Colon (tissue), 2 donors: ENCODE measurements at regions not wholly inside any gene's neighbourhood (a gene's known extent, or its start where the extent isn't known, plus 50 kb on each side); places are given as distances from the start of the nearest gene placed in this dataset.
"Not testable (repeated sequence)": the region's sequence is repeated elsewhere in the genome, so short reads cannot be mapped to it uniquely, and the experiment has no call there.

ENCODE experiments used
- FAIRE-seq: peaks from 2 replicates; lab custom pipeline; 2012; peaks lifted over from hg19 to GRCh38; lab: Jason Lieb, UNC
- donor health status: control.
- donor health status: control.

DNA sequence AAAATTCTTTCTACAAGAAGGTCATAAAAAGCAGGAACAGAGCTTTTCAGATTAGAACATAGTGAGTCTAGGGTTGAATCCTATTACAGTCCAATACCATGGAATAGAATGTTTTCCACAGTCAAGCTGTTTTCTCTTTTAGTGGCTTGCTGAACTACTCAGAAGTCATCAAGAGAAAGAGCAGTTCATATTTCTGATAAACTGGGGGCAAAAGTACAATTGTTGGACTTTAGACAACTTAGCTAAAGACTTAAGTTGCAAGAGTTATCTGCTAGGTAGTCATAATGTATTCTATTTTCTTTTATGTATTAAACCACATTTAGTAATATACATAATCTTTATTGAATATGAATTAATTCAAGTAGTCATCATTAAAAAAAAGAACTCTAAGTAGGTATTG is 233.1 kb upstream of the GRIA1 start:
- no peak for FAIRE-seq

DNA sequence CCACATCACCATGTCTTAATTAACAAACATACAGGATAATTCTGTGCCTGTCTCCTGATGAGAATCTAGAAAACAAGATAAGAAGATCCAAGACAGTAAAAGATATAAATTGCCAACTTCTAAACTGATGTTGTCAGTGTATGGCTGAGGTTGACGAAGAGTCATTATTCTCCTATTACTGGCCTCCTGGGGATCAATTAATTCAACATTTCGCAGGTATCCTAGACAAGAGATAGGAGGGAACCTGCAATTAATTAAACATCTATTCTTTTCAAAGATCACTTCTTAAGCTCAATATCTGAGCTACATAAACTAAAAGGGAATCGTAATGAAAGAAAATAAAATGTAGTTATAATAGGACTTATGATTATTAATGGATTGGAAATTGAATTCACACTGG is 232.0 kb upstream of the GRIA1 start:
- FAIRE-seq = no peak

GRCh38 chr5:153267506-153267905 is 223.0 kb upstream of the GRIA1 start:
- no peak for FAIRE-seq

DNA sequence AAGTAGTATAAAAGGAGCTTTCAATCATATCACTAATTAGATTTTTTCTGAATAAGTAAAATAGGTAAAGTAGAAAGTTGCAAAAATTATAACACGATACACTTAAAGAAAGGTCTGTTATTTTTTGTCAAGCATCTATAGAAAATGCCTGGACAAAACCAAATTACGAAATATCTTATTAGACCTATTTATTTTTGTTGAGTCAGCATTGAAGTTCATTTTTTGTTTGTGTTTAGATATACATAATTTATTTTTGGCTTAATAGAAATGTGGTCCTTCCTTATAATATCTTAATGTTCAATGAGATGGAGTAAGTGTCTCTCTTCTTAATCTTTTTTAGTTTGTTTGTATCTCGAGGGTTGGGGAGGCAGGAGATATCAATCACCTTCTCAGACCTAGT is 214.8 kb upstream of the GRIA1 start:
- FAIRE-seq = no peak

DNA sequence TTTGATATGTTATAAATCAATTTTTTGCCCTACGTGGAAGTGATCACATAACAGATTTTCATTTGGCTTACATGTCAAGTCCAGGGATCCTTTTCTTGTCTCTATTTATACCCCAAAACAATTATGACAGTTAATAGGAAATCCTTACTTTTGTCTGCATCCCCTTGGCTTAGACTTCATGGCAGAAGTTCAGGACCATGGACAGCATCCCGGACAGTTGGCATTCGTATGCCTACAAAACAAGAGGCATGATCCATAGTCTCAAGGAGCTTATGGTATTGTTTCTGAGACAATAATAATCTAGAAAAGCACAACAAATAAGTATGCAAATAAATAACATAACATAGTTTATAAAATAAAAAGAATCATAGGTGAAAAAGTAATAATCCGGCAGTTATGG is 214.3 kb upstream of the GRIA1 start:
- FAIRE-seq = no peak

DNA sequence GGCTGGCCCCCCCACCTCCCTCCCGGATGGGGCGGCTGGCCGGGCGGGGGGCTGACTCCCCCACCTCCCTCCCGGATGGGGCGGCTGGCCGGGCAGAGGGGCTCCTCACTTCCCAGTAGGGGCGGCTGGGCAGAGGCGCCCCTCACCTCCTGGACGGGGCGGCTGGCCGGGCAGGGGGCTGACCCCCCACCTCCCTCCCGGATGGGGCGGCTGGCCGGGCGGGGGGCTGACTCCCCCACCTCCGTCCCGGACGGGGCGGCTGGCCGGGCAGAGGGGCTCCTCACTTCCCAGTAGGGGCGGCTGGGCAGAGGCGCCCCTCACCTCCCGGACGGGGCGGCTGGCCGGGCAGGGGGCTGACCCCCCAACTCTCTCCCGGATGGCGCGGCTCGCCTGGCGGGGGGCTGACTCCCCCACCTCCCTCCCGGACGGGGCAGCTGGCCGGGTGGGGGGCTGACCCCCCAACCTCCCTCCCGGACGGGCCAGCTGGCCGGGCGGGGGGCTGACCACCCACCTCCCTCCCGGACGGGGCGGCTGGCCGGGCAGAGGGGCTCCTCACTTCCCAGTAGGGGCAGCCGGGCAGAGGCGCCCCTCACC is 194.1 kb upstream of the GRIA1 start:
- FAIRE-seq = not testable (repeated sequence)

DNA sequence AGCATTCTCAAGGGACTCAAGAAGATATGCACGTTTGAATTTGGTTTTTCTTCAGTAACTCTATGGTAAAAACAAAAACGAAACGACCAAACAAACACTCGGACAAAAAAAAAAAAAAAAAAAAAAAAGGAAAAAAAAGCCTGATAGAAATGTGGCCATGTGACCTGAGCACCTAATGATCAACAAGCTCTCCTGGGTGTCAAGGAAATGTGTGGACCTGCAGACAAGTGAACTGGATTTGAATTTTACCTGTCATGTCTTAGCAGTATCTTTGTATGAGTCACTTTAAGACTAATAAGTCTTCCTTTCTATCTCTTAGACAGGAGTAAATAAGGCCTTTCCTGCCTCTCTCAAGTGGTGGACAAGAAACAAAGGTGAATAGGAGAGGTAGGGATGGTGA is 190.6 kb upstream of the GRIA1 start:
- no peak for FAIRE-seq

GRCh38 chr5:153308282-153308681 is 182.2 kb upstream of the GRIA1 start:
- no peak for FAIRE-seq

DNA sequence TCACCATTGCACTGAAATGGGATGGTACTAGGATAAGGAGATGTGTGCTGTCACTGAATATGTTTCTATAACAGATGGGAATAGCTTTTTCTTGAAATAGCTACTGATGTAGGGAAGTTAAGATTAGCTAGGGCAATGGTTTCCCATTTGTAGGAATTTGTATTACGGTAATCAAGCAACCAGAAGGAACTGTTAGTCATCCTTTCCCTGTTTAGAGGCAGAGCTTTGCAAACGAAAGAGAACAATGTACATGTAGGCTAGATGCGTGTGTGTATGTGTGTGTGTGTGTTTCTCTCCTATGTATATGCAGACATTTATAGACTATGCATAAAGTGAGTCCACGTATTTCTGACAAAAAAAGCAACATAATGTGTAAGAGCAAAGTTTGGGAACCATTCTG is 171.9 kb upstream of the GRIA1 start:
- FAIRE-seq = no peak

DNA sequence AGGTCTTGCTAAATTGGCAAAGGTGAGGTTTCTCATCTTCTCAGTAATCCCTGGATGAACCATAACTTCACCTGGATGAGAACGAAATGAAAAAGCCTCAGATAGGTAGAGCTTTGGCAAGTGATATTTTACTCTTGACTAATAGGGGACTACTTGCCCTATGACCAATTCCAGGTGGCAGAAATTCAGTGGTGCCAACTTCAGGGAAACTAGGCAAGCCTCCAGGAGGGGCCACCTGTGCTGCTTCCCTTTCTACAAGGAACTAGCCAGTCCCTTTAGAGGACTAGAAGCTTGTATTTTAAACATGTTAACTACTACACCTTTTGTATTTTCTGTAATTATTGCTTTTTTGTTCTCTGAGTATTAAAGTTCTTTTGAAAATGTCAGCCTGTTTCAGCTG is 169.0 kb upstream of the GRIA1 start:
- no peak for FAIRE-seq

DNA sequence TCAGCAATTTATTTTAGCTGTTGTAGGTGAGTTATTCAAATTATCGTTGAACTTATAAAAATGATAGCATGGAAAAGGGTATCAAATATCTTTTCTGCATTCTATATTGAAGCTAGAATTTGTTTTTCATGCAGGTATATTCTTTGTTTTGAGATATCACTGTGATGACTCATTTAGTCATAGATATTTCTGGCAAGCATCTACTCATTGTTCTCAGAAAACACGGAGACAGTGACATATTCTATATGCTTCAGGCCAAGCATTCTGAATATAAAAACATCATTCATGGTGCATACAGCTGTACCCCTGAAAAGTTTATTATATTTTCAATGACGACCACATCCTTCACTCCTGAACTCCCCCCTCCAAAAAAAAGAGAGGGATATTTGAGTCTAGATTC is 150.3 kb upstream of the GRIA1 start:
- no peak for FAIRE-seq

GRCh38 chr5:153340738-153341137 is 149.7 kb upstream of the GRIA1 start:
- FAIRE-seq = no peak

GRCh38 chr5:153342487-153342886 is 148.0 kb upstream of the GRIA1 start:
- FAIRE-seq = no peak

- FAIRE-seq = no peak
These were observed 142.9 kb upstream of the GRIA1 start for GRCh38 chr5:153347611-153348010.

DNA sequence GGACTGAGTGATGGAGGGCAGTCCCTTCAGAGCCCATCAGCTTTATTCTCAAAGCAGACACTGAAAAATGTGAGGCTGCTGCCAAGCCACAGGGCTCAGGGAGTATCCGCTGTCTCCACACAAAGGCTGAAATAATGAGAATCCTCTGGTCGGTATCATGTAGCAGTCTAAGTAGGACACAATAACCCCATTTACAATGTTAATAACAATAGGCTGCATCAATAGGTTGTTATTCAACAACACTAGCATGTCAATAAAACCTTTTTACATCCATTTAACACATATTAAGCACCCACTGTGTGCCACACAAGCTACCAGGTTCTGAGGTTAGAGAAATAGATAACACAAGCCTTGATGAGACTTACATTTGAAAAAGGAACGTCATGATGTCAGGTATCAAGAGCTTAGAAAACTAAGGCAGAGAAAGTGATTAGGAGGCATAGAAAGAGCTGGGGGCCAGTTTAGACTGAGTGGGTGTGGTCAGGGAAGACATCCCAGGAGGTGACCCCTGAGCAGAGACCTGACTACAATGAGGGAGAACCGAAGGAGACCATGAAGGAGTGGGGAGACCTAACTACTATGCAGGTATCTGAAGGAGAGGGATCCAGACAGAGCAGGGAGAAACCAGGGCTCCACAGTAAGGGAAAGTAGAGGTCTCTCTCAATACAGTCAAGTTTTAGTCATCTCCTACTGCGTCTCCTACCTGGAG is 140.1 kb upstream of the GRIA1 start:
- no peak for FAIRE-seq

- FAIRE-seq = no peak
These were observed 137.7 kb upstream of the GRIA1 start for GRCh38 chr5:153352685-153353219.

DNA sequence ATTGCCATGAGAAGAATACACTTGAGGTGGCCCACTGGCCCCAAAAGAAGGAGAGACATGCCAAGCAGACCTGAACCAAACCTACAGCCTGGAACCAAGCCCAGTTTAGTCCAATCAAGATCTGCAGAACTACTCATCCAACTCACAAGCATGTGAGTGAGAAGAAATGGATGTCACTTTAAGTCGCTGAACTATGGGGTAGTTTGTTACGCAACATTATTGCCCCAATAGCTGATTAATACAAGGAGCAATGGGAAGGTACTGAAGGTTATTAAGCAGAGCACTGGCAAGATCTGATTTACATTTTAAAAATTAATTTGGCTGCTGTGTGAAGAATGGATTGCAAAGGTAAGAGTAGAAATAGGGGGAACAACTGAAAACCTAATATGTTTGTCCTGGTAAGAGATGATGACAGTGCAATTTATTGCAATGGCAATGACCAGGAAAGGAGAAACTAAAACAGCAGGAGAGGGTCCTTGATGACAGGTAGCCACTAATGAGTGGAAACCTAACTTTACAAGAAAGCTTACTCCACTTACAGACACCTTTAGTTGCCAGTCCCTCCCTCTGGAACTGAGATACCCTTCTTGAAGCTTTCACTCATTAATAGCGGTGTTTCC is 132.9 kb upstream of the GRIA1 start:
- no peak for FAIRE-seq

DNA sequence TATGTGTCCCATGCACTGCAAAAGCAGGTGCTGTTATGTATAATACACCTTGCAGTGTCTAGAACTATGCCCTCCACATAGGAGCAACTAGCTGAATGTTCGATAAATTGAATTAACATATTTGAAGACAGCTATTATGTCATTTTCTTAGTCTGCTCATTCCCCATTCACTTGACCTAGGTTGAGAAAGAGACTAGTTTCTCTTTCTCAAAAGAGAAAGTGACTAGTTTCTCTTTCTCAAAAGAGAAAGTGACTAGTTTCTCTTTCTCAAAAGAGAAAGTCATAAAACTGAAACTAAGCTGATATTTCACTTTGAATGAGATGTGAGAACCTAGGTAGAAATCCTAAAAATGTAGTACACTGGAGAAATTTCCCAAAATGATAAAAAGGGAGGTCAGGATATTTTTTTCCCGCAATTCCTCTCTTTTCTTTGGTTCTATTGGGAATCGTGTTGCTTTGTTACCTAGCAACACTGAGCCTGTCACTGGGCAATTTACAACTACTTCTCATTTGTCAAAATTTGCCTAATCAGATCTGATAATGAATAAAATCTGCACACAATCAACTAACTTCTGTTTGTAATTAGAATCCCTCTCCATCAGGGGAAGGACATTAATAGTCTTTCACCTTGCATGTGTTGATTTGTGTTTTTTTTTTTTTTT is 132.0 kb upstream of the GRIA1 start:
- no peak for FAIRE-seq

GRCh38 chr5:153360860-153361259 is 129.6 kb upstream of the GRIA1 start:
- no peak for FAIRE-seq

DNA sequence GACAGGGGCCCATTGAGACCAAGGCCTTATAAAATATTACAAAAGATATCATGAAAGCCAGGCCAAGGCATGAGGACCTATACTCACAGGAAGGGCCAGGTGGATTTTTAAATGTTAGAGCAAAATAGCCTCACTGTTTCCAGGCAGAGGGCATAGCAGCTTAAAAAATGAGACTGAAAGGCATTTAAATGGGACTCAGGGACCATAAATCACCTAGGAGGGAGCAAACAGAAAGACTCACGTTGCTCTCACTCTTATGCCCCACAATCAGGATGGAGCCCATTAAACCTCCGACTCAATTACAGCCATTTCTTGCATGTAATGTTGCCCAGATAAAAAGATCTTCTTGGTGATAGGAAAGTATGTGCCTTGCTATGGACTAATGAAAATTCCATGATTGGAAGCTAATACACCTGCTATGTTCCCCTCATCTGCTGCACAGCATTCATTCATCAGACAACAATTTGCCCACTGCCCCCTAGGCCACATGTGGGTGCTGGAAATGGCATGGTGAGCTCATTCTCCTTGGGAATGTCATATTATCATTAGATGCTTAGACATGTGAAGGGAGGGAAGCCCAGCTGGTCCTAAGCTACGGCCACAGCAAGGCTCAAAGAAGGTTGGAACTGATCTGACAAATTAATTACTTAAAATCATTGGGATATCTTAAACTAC is 128.6 kb upstream of the GRIA1 start:
- FAIRE-seq = no peak

- FAIRE-seq = no peak
These were observed 124.9 kb upstream of the GRIA1 start for GRCh38 chr5:153365547-153365946.

- no peak for FAIRE-seq
These were observed 123.0 kb upstream of the GRIA1 start for GRCh38 chr5:153367466-153367865.
